ENCODE measurements at regions not wholly inside any gene's neighbourhood (a gene's known extent, or its start where the extent isn't known, plus 50 kb on each side); places are given as distances from the start of the nearest gene placed in this dataset.

- intact Hi-C loops (cut with DNase I) = no loop called here
- no peak for ATAC-seq
- DNase-seq (ENCODE audit: missing footprints) = no peak
Measured at GRCh38 chr22:49415151-49415951, 412.3 kb downstream of the BRD1 start.

DNA sequence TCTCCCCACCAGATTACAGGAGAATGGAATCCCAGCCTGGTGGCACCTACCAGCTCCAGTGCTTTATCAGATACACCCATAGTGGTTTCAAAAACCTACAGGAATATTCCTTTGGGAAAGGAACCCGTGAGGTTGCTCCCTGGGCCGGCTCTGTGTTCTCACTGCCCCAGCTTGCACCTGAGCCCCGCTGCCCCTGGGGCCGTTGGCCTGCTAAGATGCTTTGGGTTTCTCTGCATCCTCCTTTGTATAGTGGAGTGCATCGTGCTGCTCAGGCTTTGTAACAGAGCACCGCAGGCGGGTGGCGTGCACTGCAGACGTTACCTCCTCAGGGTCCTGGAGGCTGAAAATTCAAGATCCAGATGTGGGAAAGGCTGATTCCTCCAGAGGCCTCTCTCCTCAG is 414.1 kb downstream of the BRD1 start:
- intact Hi-C loops (cut with DNase I) = no loop called here
- ATAC-seq (no peak), DNase-seq (ENCODE audit: missing footprints) (no peak)

DNA sequence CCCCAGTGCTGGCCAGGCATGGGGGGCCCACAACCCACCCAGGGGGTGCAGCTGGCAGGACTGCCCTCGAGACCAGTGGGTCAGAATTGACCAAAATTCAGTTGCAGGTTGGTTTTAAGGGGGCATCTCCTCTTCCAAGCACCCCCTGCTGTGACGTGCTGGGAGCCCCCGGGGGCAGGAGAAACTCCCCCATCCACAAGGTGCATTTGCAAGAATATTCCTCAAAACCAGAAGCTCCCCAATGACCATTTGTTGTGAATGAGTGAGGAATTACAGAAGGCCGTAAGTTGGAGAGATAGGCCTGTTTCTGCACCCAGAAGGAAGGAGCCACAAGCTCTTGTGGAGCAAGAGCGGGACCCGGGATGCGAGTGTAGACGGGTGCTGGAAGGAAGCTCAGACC is 414.5 kb downstream of the BRD1 start:
- DNase-seq (ENCODE audit: missing footprints) (no peak), ATAC-seq (no peak)
- intact Hi-C loops (cut with DNase I) = no loop called here

DNA sequence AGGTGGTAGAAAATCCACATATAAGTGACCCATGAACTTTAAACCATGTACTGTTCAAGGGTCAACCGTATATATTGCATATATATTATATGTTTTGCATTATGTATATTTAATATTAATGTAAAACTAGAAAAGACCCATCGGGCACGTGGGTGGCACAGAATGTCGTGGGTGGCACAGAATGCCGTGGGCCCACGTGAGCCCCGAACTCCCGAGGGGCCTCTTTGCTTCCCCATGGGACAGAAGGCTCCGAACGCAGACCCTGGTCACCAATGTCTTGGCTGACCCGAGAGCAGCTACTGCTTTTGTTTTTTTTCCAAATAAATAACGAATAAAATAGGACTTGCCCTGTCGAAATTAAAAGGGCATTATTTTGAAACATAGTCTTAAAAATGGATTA is 415.4 kb downstream of the BRD1 start:
- intact Hi-C loops (cut with DNase I) = no loop called here
- ATAC-seq (no peak), DNase-seq (ENCODE audit: missing footprints) (no peak)

DNA sequence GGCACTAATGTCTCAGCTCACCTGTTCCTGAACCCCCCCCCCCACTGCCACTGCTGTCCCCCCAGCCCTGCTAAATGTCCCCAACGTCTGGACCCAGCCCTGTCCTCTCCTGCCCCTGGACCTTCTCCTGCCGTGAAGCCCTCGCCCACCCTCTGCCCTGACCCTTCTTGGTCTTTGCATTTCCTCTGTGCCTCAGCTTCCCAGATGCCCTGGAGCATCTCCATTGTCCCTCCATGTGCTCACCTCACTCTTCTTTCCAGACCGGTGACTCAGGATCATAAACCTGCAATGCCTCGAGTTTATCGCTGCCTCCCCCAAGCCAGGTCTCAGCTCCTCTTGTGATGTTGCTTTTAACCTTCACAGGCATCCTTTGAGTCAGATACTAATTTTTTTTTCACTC is 416.4 kb downstream of the BRD1 start:
- intact Hi-C loops (cut with DNase I) = no loop called here
- DNase-seq (ENCODE audit: missing footprints) = no peak
- no peak for ATAC-seq

DNA sequence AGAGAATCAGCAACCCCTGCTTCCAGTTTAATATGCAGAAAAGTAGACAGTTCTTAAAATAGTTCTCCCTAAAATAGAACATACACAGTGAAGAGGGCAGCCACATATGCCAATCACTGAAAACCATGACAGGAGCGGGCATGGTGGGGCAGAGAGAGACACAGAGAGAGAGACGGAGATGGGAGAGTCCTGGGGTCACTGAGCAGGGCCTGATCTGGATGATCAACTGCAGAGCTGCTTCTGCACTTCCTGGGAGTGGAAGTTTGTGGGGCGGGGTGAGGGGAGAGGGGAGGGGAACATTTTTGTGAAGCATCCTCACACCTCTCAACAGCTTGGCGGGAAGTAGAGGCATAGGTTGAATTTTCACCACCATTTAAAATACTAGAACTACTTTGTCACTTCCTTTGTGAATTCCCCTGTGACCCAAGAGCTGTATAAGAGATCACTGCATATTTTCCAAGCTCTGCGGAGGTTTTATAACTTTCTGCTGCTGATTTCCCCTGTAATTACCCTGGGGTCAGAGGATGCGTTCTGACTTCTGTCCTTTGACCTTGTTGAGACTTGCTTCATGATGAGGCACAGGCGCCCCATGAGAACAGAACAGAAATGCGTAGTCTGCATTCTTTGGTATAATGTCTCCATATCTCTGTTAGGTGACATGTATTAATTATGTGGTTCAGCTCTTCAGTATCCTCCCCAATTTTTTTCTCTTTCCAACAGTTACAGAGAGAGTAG is 419.4 kb downstream of the BRD1 start:
- intact Hi-C loops (cut with DNase I) = no loop called here
- DNase-seq (ENCODE audit: missing footprints) (no peak), ATAC-seq (no peak)

DNA sequence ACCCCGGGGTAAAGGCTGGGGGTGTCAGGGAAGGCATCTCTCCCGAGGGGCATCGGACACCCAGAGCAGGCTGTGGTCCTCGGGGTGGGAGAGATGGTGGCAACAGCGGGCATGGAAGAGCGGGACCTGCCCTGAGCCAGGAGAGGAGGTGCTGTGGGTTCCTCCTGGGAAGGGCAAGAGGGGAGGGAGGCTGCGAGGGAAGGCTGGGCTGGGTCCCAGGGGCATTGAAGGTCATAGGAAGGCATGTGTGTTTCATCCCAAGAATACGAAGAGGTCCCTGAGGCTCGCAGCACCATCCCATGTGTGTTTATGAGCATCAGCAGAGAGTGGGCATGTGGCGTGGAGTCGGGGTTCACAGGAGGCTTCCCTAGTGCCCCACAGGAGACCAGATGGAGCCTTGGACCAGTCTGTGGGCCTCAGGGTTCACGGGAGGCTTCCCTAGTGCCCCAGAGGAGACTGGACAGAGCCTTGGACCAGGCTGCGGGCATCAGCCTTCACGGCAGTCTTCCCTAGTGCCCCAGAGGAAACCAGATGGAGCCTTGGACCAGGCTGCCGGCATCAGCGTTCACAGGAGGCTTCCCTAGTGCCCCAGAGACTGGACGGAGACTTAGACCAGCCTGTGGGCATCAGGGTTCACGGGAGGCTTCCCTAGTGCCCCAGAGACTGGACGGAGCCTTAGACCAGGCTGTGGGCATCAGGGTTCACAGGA is 420.6 kb downstream of the BRD1 start:
- intact Hi-C loops (cut with DNase I) = no loop called here
- DNase-seq (ENCODE audit: missing footprints) = no peak
- ATAC-seq = no peak

DNA sequence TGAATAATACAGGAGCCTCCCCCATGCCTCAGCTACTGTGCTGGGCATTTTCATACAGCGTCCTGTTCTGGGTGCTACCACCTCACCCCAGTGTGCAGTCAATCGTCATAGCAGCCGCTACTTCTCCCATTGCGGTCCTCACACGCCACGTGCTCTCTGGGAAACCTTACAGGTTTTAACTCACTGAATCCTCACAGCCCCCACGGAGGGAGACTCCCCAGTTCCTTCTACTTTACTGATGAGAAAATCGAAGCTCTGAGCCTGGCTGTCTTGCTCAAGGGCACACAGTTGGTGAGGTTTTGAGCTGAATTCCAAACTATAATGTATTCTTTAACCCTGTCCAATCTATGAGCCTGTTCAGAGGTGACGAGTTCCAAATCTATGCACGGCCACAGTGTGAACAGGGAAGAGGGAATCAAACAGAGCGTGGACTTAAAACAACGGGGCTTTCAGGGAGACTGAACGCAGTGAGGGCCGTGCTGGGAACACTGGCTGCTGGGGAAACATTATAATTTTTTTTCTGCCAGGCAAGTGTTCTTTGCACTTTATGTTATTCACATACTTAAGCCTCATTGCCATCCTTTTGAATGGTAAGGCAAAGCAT is 421.5 kb downstream of the BRD1 start:
- ATAC-seq (no peak), DNase-seq (ENCODE audit: missing footprints) (no peak)
- intact Hi-C loops (cut with DNase I) = no loop called here

- DNase-seq (ENCODE audit: missing footprints) = no peak
Measured at GRCh38 chr22:49405590-49405989, 422.1 kb downstream of the BRD1 start.

DNA sequence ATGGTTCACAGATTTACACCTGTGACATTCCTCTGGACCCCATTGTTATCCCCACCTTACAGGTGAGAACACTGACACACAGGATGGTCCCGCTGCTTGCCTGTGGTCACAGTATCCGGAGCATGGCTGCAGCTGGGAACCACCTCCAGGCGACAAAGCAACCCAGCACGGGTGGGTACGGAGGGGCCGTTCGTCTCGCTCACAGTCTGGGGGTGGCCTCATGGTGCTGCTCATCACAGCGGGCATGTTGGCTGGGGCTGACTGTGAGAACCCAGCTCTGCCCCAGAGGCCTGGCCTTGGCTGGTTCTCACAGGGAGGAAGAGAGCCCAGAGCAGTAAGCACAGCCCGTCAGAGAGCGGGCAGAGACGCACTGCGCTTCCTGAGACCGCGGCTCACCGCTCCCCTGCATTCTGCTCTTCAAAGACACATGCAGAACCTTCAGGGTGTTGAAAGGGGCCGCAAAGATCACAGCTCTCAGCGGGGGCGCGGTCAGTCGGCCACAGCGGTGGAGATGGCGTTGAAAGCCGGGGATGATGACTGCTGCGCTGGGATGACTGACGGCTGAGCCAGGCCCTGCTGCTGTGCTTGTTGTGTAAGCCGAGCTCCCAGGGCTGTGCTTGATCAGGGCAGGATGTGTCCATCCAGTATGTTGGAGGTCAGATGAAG is 423.0 kb downstream of the BRD1 start:
- intact Hi-C loops (cut with DNase I) = no loop called here
- ATAC-seq = no peak
- DNase-seq (ENCODE audit: missing footprints) = no peak

More at GRCh38 chr22:49405590-49405989, 422.1 kb downstream of the BRD1 start:
- intact Hi-C loops (cut with DNase I) = no loop called here
- ATAC-seq = no peak

DNA sequence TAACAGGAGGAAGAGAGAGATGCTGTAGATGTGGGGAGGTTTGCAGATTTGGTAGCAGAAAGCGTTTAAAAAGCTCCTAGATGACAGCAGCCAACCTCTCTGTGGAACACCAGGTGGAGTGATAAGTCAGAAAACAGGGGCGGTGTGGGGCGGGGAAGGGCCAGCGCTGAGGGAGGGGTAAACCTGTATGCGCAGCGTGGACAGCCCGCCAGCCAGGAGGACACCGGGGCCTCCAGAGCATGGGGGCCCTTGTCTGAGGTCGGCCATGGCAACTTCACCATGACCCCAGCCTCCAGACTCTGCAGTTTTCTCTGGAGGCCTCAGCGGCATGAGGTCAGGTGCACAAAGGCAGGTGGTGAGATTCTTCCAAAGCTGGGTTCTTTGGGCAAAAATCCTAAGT is 423.7 kb downstream of the BRD1 start:
- intact Hi-C loops (cut with DNase I) = no loop called here

GRCh38 chr22:49403102-49403501 is 424.6 kb downstream of the BRD1 start:
- intact Hi-C loops (cut with DNase I) = no loop called here
- DNase-seq (ENCODE audit: missing footprints) = no peak
- ATAC-seq = no peak

More for the DNA sequence above, 423.7 kb downstream of the BRD1 start:
- ATAC-seq (no peak), DNase-seq (ENCODE audit: missing footprints) (no peak)

GRCh38 chr22:49402169-49402568 is 425.5 kb downstream of the BRD1 start:
- ATAC-seq = no peak
- no peak for DNase-seq (ENCODE audit: missing footprints)
- intact Hi-C loops (cut with DNase I) = no loop called here

- intact Hi-C loops (cut with DNase I) = no loop called here
- ATAC-seq (no peak), DNase-seq (ENCODE audit: missing footprints) (no peak)
Measured at GRCh38 chr22:49400941-49401598, 426.6 kb downstream of the BRD1 start.

- intact Hi-C loops (cut with DNase I) = no loop called here
Measured at GRCh38 chr22:49400136-49400940, 427.3 kb downstream of the BRD1 start.

GRCh38 chr22:49398646-49399045 is 429.0 kb downstream of the BRD1 start:
- no peak for ATAC-seq
- intact Hi-C loops (cut with DNase I) = no loop called here

More at GRCh38 chr22:49400136-49400940, 427.3 kb downstream of the BRD1 start:
- ATAC-seq = no peak
- no peak for DNase-seq (ENCODE audit: missing footprints)

GRCh38 chr22:49398115-49398514 is 429.6 kb downstream of the BRD1 start:
- ATAC-seq = no peak
- DNase-seq (ENCODE audit: missing footprints) = no peak
- intact Hi-C loops (cut with DNase I) = no loop called here

More at GRCh38 chr22:49398646-49399045, 429.0 kb downstream of the BRD1 start:
- no peak for DNase-seq (ENCODE audit: missing footprints)

DNA sequence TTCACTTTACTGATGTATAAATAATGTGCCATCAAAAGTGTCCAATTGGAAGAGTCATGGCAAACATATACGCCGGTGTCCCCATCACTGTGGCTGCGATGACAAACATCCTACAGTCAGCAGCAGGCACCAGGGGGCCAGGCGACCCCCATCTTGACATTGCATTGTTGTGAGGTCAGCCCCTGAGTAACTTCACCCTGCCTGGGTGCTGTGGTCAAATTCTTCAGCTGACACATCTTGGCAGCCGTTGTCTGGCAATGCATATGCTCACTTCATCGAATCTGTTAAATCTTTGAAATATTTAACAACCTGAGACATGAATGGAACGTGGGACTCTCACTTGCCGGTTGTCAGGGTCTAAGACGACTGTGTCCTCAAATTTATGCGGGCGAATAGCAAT is 430.9 kb downstream of the BRD1 start:
- intact Hi-C loops (cut with DNase I) = no loop called here
- ATAC-seq = no peak
- no peak for DNase-seq (ENCODE audit: missing footprints)

Data from Right ventricle myocardium inferior (tissue), 1 donor.